NB4 (cell line): ENCODE measurements at regions not wholly inside any gene's neighbourhood (a gene's known extent, or its start where the extent isn't known, plus 50 kb on each side); places are given as distances from the start of the nearest gene placed in this dataset.

Experiments used
- DNase-seq: peaks from one replicate; pipeline ENCODE4 v3.0.0; 2010; ENCODE audit warnings: low read depth
- H3K4me3 ChIP-seq: one replicate; pipeline ENCODE4 v1.5.1; 2011; ENCODE audit warnings: mild to moderate bottlenecking, low read depth, low read length, moderate library complexity
- CTCF ChIP-seq: IDR thresholded peaks from one replicate; pipeline ENCODE4 v1.5.1; 2012; ENCODE audit warnings: low read depth, low read length
- MYC ChIP-seq: IDR thresholded peaks from 2 replicates; pipeline ENCODE4 v1.6.1; 2011; ENCODE audit warnings: low read depth, low read length
- POLR2A ChIP-seq: IDR thresholded peaks from 2 replicates; pipeline ENCODE4 v1.6.1; 2011; ENCODE audit warnings: mild to moderate bottlenecking; ENCODE audit not compliant: insufficient read length; ENCODE audit errors: extremely low read depth
- TF ChIP-seq, protein P1 (sequence below): IDR thresholded peaks from 2 replicates; pipeline ENCODE4 v1.6.1; 2011; ENCODE audit warnings: low read depth, low read length

DNA sequence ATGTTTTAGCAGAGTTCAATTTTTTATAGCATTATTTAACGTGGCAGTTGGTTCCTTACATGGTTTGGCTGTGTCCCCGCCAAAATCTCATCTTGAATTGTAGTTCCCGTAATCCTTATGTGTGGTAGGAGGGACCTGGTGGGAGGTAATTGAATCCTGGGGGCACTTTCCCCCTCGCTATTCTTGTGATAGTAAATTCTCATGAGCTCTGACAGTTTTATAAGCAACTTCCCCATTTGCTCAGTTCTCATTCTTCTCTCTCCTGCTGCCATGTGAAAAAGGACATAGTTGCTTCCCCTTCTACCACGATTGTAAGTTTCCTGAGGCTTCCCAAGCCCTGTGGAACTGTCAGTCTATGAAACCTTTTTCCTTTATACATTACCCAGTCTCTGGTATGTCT, 329.5 kb downstream of the GRIA2 start:
- peak; percentile 9 for DNase-seq
- H3K4me3 ChIP-seq = no peak overlapping the region
- TF ChIP-seq, protein P1, sequence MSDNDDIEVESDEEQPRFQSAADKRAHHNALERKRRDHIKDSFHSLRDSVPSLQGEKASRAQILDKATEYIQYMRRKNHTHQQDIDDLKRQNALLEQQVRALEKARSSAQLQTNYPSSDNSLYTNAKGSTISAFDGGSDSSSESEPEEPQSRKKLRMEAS = no peak
- TF ChIP-seq MYC (no peak), POLR2A (no peak), CTCF (no peak)

GRCh38 chr4:157527954-157528353, 307.4 kb downstream of the GRIA2 start:
- DNase-seq = no peak
- no peak overlapping the region for H3K4me3 ChIP-seq
- TF ChIP-seq POLR2A (no peak), MYC (no peak), CTCF (no peak)

DNA sequence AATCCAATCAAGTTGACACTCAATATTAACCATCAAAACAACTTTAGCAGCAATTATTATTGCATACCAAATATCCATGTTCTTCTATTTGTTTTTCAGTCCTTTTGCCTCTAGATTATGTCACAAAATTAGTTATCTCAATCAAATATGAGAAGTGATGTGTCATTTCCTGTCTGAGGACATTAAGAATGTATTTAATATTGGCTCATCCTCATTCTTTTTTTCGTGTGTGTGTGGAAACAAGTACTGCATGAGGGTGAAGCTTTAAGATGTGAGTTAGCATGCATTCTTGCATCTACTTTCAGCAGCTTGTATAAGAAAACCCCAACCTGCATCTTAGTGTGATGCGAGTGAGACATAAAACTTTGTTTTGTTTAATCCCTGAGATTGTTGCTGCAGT, 301.4 kb downstream of the GRIA2 start:
- H3K4me3 ChIP-seq = no peak overlapping the region
- no peak for TF ChIP-seq POLR2A
- TF ChIP-seq, protein P1 = no peak
- TF ChIP-seq MYC = no peak
- TF ChIP-seq CTCF = no peak
- no peak for DNase-seq

DNA sequence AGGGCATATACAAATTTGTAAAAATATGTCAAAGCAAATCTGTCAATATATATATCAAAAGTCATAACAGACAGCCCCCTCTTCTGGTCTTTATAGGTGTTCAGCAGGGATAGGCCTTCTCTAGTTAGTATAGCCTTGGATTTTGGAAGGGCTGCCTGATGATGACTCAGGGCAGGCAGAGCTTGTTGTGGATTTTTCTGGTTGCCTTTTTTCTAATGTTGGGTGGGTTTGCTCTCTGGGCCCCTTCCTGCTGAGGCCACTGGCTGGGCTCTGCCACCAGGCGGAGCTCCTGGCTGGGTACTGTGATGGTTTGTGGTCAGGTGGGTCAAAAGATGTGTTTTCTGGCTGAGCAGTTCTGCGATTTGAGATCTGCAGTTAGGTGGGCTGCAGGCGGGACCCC, 294.2 kb downstream of the GRIA2 start:
- DNase-seq = peak; percentile 3
- no peak overlapping the region for H3K4me3 ChIP-seq
- TF ChIP-seq CTCF = peak; percentile 31
- no peak for TF ChIP-seq POLR2A

DNA sequence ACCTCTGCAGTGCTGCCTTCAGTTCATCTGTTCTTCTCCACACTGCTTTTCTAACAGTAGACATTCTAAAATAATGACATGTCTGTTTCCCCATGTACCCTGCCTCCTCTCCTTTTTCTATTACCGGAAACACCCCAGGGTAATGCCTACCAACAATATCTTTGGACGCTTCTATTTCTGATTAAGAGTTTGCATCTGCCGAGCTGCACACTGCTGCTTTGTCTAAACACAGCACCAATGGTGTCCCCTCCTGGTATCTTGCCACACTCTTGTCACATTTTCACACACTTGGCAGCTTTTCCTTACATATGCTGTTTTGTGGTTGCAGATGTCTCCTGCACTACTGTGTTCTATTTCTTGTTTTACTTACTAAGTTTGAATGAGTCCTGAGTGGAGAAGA, 288.8 kb downstream of the GRIA2 start:
- no peak for DNase-seq
- TF ChIP-seq CTCF = no peak
- H3K4me3 ChIP-seq = no peak overlapping the region

- no peak overlapping the region for H3K4me3 ChIP-seq
- no peak for TF ChIP-seq POLR2A
- TF ChIP-seq MYC = no peak
- no peak for DNase-seq
Measured at GRCh38 chr4:157502656-157503055, 282.1 kb downstream of the GRIA2 start.

- H3K4me3 ChIP-seq = no peak overlapping the region
- no peak for DNase-seq
- TF ChIP-seq MYC = no peak
- TF ChIP-seq, protein P1 = no peak
- no peak for TF ChIP-seq CTCF
- TF ChIP-seq POLR2A = no peak
Measured at GRCh38 chr4:157459785-157460184, 239.3 kb downstream of the GRIA2 start.
